ENCODE measurements at regions not wholly inside any gene's neighbourhood (a gene's known extent, or its start where the extent isn't known, plus 50 kb on each side); places are given as distances from the start of the nearest gene placed in this dataset.
"Not testable (repeated sequence)": the region's sequence is repeated elsewhere in the genome, so short reads cannot be mapped to it uniquely, and the experiment has no call there.

- not testable (repeated sequence) for H3K27me3 ChIP-seq (ENCODE audit: control insufficient read depth in 3 of 3, insufficient read depth in 3 of 3, low read length in 3 of 3); H3K36me3 ChIP-seq (ENCODE audit: control insufficient read depth in 3 of 3, insufficient read depth in 3 of 3, low read length in 3 of 3); H3K27ac ChIP-seq (ENCODE audit: low read depth, low read length)
These were observed 85.3 kb upstream of the ADCY2 start for GRCh38 chr5:7310656-7311055.

DNA sequence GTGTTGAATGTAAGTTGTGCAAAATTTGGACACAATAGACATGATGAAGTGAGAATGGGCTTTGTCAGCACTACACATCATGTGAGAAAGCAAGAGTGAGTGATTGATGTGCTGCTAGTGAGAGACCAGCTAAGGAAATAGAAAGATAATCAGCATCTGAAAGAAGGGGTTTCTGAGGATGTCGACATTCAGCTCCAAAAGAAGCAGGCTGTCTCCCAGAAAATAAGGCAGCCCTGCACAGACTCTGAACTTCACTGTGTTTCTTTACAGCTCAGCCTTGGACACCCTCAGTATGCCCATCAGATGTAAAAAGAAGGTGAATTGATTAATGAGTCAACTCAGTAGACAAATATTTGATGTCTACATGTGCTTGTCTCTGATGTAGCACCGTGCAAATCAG, 80.8 kb upstream of the ADCY2 start:
- no peaks in the 10 kb centered on the region for H3K9me3 ChIP-seq (ENCODE audit: control insufficient read depth in 3 of 3, low read length in 3 of 3)
- peaks cover 0 to 4% (median 0%) of the 10 kb centered on the region in 3 donors for H3K27me3 ChIP-seq (ENCODE audit: control insufficient read depth in 3 of 3, insufficient read depth in 3 of 3, low read length in 3 of 3)
- no peaks in the 10 kb centered on the region for H3K36me3 ChIP-seq (ENCODE audit: control insufficient read depth in 3 of 3, insufficient read depth in 3 of 3, low read length in 3 of 3)
- H3K9ac ChIP-seq (ENCODE audit: low read depth in 1 of 3, low read length in 3 of 3): no peak overlapping the region
- H3K4me1 ChIP-seq (ENCODE audit: control insufficient read depth in 3 of 3, insufficient read depth in 3 of 3, low read length in 3 of 3): no peaks in the 10 kb centered on the region
- no peak overlapping the region for H3K4me3 ChIP-seq (ENCODE audit: low read length in 3 of 3)
- no peak overlapping the region for H3K27ac ChIP-seq (ENCODE audit: low read depth, low read length)

More at GRCh38 chr5:7310656-7311055, 85.3 kb upstream of the ADCY2 start:
- not testable (repeated sequence) for H3K4me1 ChIP-seq (ENCODE audit: control insufficient read depth in 3 of 3, insufficient read depth in 3 of 3, low read length in 3 of 3); H3K4me3 ChIP-seq (ENCODE audit: low read length in 3 of 3); H3K9ac ChIP-seq (ENCODE audit: low read depth in 1 of 3, low read length in 3 of 3); H3K9me3 ChIP-seq (ENCODE audit: control insufficient read depth in 3 of 3, low read length in 3 of 3)

DNA sequence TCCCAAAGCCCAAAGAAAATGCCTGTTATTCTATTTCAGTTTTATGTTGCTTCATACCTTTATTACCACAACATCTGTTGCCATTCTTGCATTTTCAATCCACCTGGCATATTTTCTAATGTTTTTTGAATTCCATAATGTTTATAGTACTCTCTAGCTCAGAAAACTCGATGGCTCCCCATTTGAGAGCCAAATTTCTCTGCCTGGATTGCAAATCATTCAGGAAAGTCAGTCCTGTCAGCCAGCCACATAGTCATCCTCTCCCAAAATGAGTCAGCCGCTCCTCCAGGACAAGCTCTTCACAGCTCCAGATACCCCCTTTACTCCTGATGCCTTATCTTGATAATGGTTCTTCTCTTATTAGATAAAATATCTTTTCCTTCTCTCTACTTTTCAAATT, 78.2 kb upstream of the ADCY2 start:
- Histone ChIP-seq H3K27ac (ENCODE audit: low read depth, low read length) (no peak overlapping the region), H3K9ac (ENCODE audit: low read depth in 1 of 3, low read length in 3 of 3) (no peak overlapping the region), H3K27me3 (ENCODE audit: control insufficient read depth in 3 of 3, insufficient read depth in 3 of 3, low read length in 3 of 3) (peaks cover 0 to 4% (median 0%) of the 10 kb centered on the region in 3 donors), H3K36me3 (ENCODE audit: control insufficient read depth in 3 of 3, insufficient read depth in 3 of 3, low read length in 3 of 3) (no peaks in the 10 kb centered on the region), H3K9me3 (ENCODE audit: control insufficient read depth in 3 of 3, low read length in 3 of 3) (no peaks in the 10 kb centered on the region), H3K4me1 (ENCODE audit: control insufficient read depth in 3 of 3, insufficient read depth in 3 of 3, low read length in 3 of 3) (no peaks in the 10 kb centered on the region), H3K4me3 (ENCODE audit: low read length in 3 of 3) (no peak overlapping the region)

GRCh38 chr5:7320701-7321301, 75.1 kb upstream of the ADCY2 start:
- H3K9ac ChIP-seq (ENCODE audit: low read depth in 1 of 3, low read length in 3 of 3): no peak overlapping the region
- peaks cover 0 to under 1% (median 0%) of the 10 kb centered on the region in 3 donors for H3K27me3 ChIP-seq (ENCODE audit: control insufficient read depth in 3 of 3, insufficient read depth in 3 of 3, low read length in 3 of 3)
- no peaks in the 10 kb centered on the region for H3K4me1 ChIP-seq (ENCODE audit: control insufficient read depth in 3 of 3, insufficient read depth in 3 of 3, low read length in 3 of 3)
- H3K4me3 ChIP-seq (ENCODE audit: low read length in 3 of 3): no peak overlapping the region
- no peaks in the 10 kb centered on the region for H3K9me3 ChIP-seq (ENCODE audit: control insufficient read depth in 3 of 3, low read length in 3 of 3)
- no peak overlapping the region for H3K27ac ChIP-seq (ENCODE audit: low read depth, low read length)
- H3K36me3 ChIP-seq (ENCODE audit: control insufficient read depth in 3 of 3, insufficient read depth in 3 of 3, low read length in 3 of 3): no peaks in the 10 kb centered on the region

DNA sequence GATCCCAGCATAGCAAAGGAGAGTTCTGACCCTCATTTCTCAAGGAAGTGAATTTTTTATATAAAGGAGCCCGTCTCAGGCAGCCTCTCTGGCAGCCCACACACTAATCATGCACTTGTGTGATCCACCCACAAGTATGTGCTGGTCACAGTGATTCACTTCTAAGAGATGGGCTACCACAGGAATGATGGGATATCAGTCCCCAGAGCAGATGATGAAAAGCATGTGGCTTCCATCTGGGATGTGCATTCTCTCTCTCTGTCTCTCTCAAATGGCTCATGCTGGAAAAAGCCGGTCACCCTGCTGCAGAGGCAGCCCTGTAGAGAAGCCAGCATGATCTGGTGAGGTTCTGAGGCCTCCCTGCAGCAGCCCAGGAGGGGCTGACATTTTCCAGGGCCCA, 74.2 kb upstream of the ADCY2 start:
- Histone ChIP-seq H3K4me3 (ENCODE audit: low read length in 3 of 3) (no peak overlapping the region), H3K4me1 (ENCODE audit: control insufficient read depth in 3 of 3, insufficient read depth in 3 of 3, low read length in 3 of 3) (no peaks in the 10 kb centered on the region), H3K9me3 (ENCODE audit: control insufficient read depth in 3 of 3, low read length in 3 of 3) (no peaks in the 10 kb centered on the region), H3K9ac (ENCODE audit: low read depth in 1 of 3, low read length in 3 of 3) (no peak overlapping the region), H3K27ac (ENCODE audit: low read depth, low read length) (no peak overlapping the region), H3K27me3 (ENCODE audit: control insufficient read depth in 3 of 3, insufficient read depth in 3 of 3, low read length in 3 of 3) (no peaks in the 10 kb centered on the region), H3K36me3 (ENCODE audit: control insufficient read depth in 3 of 3, insufficient read depth in 3 of 3, low read length in 3 of 3) (no peaks in the 10 kb centered on the region)

GRCh38 chr5:7324919-7325318, 71.0 kb upstream of the ADCY2 start:
- Histone ChIP-seq H3K4me3 (ENCODE audit: low read length in 3 of 3) (no peak overlapping the region), H3K27ac (ENCODE audit: low read depth, low read length) (no peak overlapping the region), H3K4me1 (ENCODE audit: control insufficient read depth in 3 of 3, insufficient read depth in 3 of 3, low read length in 3 of 3) (no peaks in the 10 kb centered on the region), H3K9me3 (ENCODE audit: control insufficient read depth in 3 of 3, low read length in 3 of 3) (no peaks in the 10 kb centered on the region), H3K9ac (ENCODE audit: low read depth in 1 of 3, low read length in 3 of 3) (no peak overlapping the region), H3K36me3 (ENCODE audit: control insufficient read depth in 3 of 3, insufficient read depth in 3 of 3, low read length in 3 of 3) (no peaks in the 10 kb centered on the region), H3K27me3 (ENCODE audit: control insufficient read depth in 3 of 3, insufficient read depth in 3 of 3, low read length in 3 of 3) (no peaks in the 10 kb centered on the region)

DNA sequence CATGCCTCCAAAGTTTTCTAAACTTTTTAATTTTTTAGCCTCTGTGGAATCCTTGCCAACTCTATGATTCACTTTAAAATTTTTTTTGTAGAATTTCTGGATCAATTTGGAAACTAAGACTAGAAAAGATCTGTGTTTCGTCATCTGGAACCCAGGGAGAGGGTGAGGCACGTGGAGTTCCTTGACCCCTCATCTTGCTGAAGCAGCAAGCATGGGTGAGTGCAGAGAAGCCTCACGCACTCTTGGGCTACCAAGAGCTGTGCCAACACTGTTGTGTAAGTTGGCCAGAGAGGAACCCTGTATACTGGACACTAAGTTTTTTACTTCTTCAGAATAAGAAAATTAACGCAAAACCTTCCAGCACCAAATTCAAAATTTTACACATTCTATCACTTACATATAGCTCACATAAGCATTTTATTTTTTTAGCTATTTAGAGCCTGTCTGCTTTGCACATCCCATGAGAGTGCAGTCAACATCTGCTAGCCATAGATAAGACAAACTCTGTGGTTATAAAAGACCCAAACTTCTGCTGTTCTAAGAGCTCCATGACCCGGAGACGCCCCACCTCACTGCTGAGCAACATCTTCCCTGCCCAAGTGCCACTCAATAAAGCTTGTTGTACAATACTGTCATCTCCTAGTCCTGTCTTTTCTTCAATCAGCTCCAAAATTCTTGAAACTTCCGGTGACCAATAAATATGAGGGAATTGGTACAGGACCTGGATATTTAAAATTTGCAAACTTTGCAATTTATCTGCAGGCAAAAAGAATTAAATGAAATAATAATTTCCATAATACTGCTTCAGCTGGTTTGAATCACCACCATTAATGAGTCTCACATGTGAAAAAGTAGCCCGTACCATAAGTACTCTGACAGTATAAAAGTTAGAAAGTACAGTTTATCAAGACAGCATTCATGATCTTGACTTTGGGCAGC, 69.7 kb upstream of the ADCY2 start:
- Histone ChIP-seq H3K27ac (ENCODE audit: low read depth, low read length) (no peak overlapping the region), H3K9me3 (ENCODE audit: control insufficient read depth in 3 of 3, low read length in 3 of 3) (no peaks in the 10 kb centered on the region), H3K27me3 (ENCODE audit: control insufficient read depth in 3 of 3, insufficient read depth in 3 of 3, low read length in 3 of 3) (no peaks in the 10 kb centered on the region), H3K9ac (ENCODE audit: low read depth in 1 of 3, low read length in 3 of 3) (no peak overlapping the region), H3K4me1 (ENCODE audit: control insufficient read depth in 3 of 3, insufficient read depth in 3 of 3, low read length in 3 of 3) (no peaks in the 10 kb centered on the region), H3K4me3 (ENCODE audit: low read length in 3 of 3) (no peak overlapping the region), H3K36me3 (ENCODE audit: control insufficient read depth in 3 of 3, insufficient read depth in 3 of 3, low read length in 3 of 3) (no peaks in the 10 kb centered on the region)

DNA sequence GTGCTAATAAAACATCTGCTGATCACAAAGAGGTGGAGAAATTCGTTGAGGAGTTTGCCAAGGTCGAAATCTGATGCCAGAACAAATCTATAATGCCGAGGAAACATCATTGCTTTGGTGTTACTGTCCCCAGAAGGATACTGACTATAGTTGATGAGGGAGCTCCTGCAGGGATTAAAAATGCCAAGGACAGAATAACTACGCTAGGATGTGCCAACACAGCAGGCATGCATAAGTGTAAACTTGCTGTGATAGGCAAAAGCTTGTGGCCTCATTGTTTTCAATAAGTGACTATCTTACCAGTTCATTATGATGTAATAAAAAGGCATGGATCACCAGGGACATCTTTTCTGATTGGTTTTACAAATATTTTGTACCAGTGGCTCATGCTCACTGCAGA, 66.8 kb upstream of the ADCY2 start:
- Histone ChIP-seq H3K9me3 (ENCODE audit: control insufficient read depth in 3 of 3, low read length in 3 of 3) (no peaks in the 10 kb centered on the region), H3K36me3 (ENCODE audit: control insufficient read depth in 3 of 3, insufficient read depth in 3 of 3, low read length in 3 of 3) (no peaks in the 10 kb centered on the region), H3K27ac (ENCODE audit: low read depth, low read length) (no peak overlapping the region), H3K27me3 (ENCODE audit: control insufficient read depth in 3 of 3, insufficient read depth in 3 of 3, low read length in 3 of 3) (peaks cover 0 to 3% (median 0%) of the 10 kb centered on the region in 3 donors), H3K4me3 (ENCODE audit: low read length in 3 of 3) (no peak overlapping the region), H3K4me1 (ENCODE audit: control insufficient read depth in 3 of 3, insufficient read depth in 3 of 3, low read length in 3 of 3) (no peaks in the 10 kb centered on the region), H3K9ac (ENCODE audit: low read depth in 1 of 3, low read length in 3 of 3) (no peak overlapping the region)

- Histone ChIP-seq H3K9me3 (ENCODE audit: control insufficient read depth in 3 of 3, low read length in 3 of 3) (no peaks in the 10 kb centered on the region), H3K4me3 (ENCODE audit: low read length in 3 of 3) (no peak overlapping the region), H3K36me3 (ENCODE audit: control insufficient read depth in 3 of 3, insufficient read depth in 3 of 3, low read length in 3 of 3) (no peaks in the 10 kb centered on the region), H3K27me3 (ENCODE audit: control insufficient read depth in 3 of 3, insufficient read depth in 3 of 3, low read length in 3 of 3) (peaks cover 0 to 3% (median 0%) of the 10 kb centered on the region in 3 donors), H3K9ac (ENCODE audit: low read depth in 1 of 3, low read length in 3 of 3) (no peak overlapping the region), H3K27ac (ENCODE audit: low read depth, low read length) (no peak overlapping the region), H3K4me1 (ENCODE audit: control insufficient read depth in 3 of 3, insufficient read depth in 3 of 3, low read length in 3 of 3) (no peaks in the 10 kb centered on the region)
These were observed 66.2 kb upstream of the ADCY2 start for GRCh38 chr5:7329712-7330111.

GRCh38 chr5:7330256-7330655, 65.7 kb upstream of the ADCY2 start:
- Histone ChIP-seq H3K27me3 (ENCODE audit: control insufficient read depth in 3 of 3, insufficient read depth in 3 of 3, low read length in 3 of 3) (peaks cover 0 to 3% (median 0%) of the 10 kb centered on the region in 3 donors), H3K9ac (ENCODE audit: low read depth in 1 of 3, low read length in 3 of 3) (no peak overlapping the region), H3K27ac (ENCODE audit: low read depth, low read length) (no peak overlapping the region), H3K9me3 (ENCODE audit: control insufficient read depth in 3 of 3, low read length in 3 of 3) (peaks cover 0 to 5% (median 0%) of the 10 kb centered on the region in 3 donors), H3K4me1 (ENCODE audit: control insufficient read depth in 3 of 3, insufficient read depth in 3 of 3, low read length in 3 of 3) (no peaks in the 10 kb centered on the region), H3K36me3 (ENCODE audit: control insufficient read depth in 3 of 3, insufficient read depth in 3 of 3, low read length in 3 of 3) (no peaks in the 10 kb centered on the region), H3K4me3 (ENCODE audit: low read length in 3 of 3) (no peak overlapping the region)

Data from skeletal muscle tissue (tissue), 3 donors.